ENCODE measurements at regions not wholly inside any gene's neighbourhood (a gene's known extent, or its start where the extent isn't known, plus 50 kb on each side); places are given as distances from the start of the nearest gene placed in this dataset.
A peak's percentile ranks its signal among the peaks of the same experiment; 100 is the strongest.

GRCh38 chrX:140355922-140356321 lies 148.9 kb downstream of the SOX3 start (continued):
- TF ChIP-seq ETS1 (IDR thresholded peaks at IDR 0.05) = no peak
- no peak for TF ChIP-seq NANOG (IDR thresholded peaks at IDR 0.05; ENCODE audit: borderline replicate concordance)
- no peak for TF ChIP-seq POLR2AphosphoS5 (IDR thresholded peaks at IDR 0.05; ENCODE audit: low read depth)
- no peak for TF ChIP-seq REST (IDR thresholded peaks at IDR 0.05; ENCODE audit: unreplicated experiment)

GRCh38 chrX:140355429-140355828 lies 149.4 kb downstream of the SOX3 start:
- no peak overlapping the region for H3K4me3 ChIP-seq
- no peak overlapping the region for H2AFZ ChIP-seq
- Mint-ChIP-seq H3K4me1 (peaks cover 19% of the 10 kb centered on the region), H3K9me3 (no peaks in the 10 kb centered on the region), H3K27ac (no peak overlapping the region), H3K4me3 (no peak overlapping the region), H3K36me3 (ENCODE audit: low read depth) (no peaks in the 10 kb centered on the region), H3K27me3 (ENCODE audit: insufficient read depth, low read depth, poor library complexity) (peaks cover 5% of the 10 kb centered on the region)
- H4K20me1 ChIP-seq (replicated peaks; ENCODE audit: insufficient read depth) = no peaks in the 10 kb centered on the region
- no peaks in the 10 kb centered on the region for H3K36me3 ChIP-seq (ENCODE audit: insufficient read depth)
- no peaks in the 10 kb centered on the region for H3K79me2 ChIP-seq (replicated peaks; ENCODE audit: insufficient read depth)
- ATAC-seq = no peak
- H3K27ac ChIP-seq (ENCODE audit: low read depth) = no peak overlapping the region
- DNase-seq (ENCODE audit: low spot score) = no peak
- H3K4me2 ChIP-seq = peak overlapping the region; percentile 5; the same call in 1 of the 2 replicates
- no peaks in the 10 kb centered on the region for H3F3A ChIP-seq (replicated peaks; ENCODE audit: low read depth)
- H3K9me2 ChIP-seq (ENCODE audit: insufficient read depth) = no peaks in the 10 kb centered on the region
- no peaks in the 10 kb centered on the region for H3K27me3 ChIP-seq (ENCODE audit: insufficient read depth)
- peaks cover 9% of the 10 kb centered on the region for H3K4me1 ChIP-seq (ENCODE audit: insufficient read depth)
- TF ChIP-seq EZH2phosphoT487 (IDR thresholded peaks at IDR 0.05; ENCODE audit: unreplicated experiment) (no peak), POLR2AphosphoS5 (IDR thresholded peaks at IDR 0.05; ENCODE audit: low read depth) (no peak), REST (IDR thresholded peaks at IDR 0.05; ENCODE audit: unreplicated experiment) (no peak), EZH2 (IDR thresholded peaks at IDR 0.05; ENCODE audit: low read depth, unreplicated experiment) (no peak), ETS1 (IDR thresholded peaks at IDR 0.05) (no peak), JUNB (IDR thresholded peaks at IDR 0.05; ENCODE audit: unreplicated experiment) (no peak), ZNF462 (CRISPR knock-in tag; IDR thresholded peaks at IDR 0.05) (no peak)

All from GM23338 (cell line).